HG02763 (cell line): ENCODE measurements at regions not wholly inside any gene's neighbourhood (a gene's known extent, or its start where the extent isn't known, plus 50 kb on each side); places are given as distances from the start of the nearest gene placed in this dataset.
A peak's percentile ranks its signal among the peaks of the same experiment; 100 is the strongest.

ENCODE experiments used
- ATAC-seq: cut with Tn5 transposase; IDR thresholded peaks from one replicate; pipeline ENCODE4 v1.9.1; 2021; ENCODE audit warnings: mild to moderate bottlenecking, moderate library complexity; ENCODE audit not compliant: unreplicated experiment

GRCh38 chr10:108812296-108812695 lies 1111.0 kb downstream of the XPNPEP1 start:
- no peak for ATAC-seq

DNA sequence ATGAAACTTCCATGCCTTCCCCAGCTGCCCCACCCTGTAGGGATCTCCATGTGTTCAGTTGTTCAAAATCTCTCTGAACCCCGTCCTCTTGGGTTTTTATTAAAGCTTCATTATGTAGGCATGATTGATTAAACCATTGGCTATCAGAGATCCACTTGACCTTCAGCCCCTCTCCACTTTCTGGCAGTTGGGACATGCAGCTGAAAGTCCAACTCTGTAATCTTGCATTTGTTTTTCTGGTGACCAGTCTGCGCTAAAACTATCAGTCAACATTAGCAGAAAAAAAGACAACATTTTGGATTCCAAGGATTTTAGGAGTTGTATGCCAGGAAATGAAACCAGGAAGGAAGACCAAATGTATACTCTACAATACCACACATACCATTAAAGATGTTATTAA lies 1115.1 kb downstream of the XPNPEP1 start:
- no peak for ATAC-seq

- ATAC-seq = no peak
Measured at GRCh38 chr10:108801775-108802517, 1121.4 kb downstream of the XPNPEP1 start.

- ATAC-seq = no peak
Measured at GRCh38 chr10:108801220-108801619, 1122.1 kb downstream of the XPNPEP1 start.

DNA sequence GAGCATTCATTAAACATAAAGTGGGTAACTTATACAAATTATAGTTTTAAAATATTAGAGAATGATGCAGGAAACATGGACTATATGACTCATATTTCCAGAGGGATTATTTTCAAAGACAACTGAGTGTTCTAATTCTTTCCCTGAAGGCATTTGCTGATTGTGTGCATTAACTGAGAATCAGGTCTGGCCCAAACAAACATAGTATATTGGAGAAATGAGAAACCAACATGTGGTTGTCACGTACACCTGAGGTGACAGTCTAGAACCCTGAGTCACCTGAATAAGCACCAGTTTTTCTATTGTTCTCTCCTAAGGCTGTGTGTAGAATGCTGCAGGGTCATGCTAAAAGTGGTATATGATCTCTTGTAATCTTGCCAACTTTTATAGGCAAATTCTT lies 1125.7 kb downstream of the XPNPEP1 start:
- no peak for ATAC-seq

- ATAC-seq = no peak
Measured at GRCh38 chr10:108791794-108792474, 1131.4 kb downstream of the XPNPEP1 start.

GRCh38 chr10:108791030-108791429 lies 1132.3 kb downstream of the XPNPEP1 start:
- no peak for ATAC-seq

DNA sequence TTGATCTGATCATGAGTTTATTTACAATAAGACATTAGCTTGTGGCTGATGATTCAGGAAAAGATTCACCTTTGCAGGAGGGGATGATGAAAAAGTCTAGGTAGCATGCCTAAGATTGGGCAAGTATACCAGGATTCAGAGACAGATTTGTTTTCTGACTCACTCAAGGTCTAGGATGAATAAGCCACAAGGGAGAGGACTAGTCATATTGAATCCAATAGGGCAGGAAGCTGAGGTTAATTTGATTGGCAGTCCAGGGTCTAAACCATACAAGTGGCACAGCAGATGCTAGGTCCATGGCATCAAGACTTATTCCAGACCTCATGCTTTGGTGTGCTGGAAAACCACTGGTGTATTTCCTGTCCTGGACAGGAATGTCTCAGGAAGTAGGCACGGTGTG lies 1133.4 kb downstream of the XPNPEP1 start:
- peak; percentile 66 for ATAC-seq

- no peak for ATAC-seq
Measured at GRCh38 chr10:108789336-108789735, 1134.0 kb downstream of the XPNPEP1 start.

- no peak for ATAC-seq
Measured at GRCh38 chr10:108788891-108789290, 1134.4 kb downstream of the XPNPEP1 start.

- no peak for ATAC-seq
Measured at GRCh38 chr10:108787932-108788331, 1135.4 kb downstream of the XPNPEP1 start.

GRCh38 chr10:108785011-108785410 lies 1138.3 kb downstream of the XPNPEP1 start:
- ATAC-seq = no peak

- no peak for ATAC-seq
Measured at GRCh38 chr10:108784534-108784933, 1138.8 kb downstream of the XPNPEP1 start.

DNA sequence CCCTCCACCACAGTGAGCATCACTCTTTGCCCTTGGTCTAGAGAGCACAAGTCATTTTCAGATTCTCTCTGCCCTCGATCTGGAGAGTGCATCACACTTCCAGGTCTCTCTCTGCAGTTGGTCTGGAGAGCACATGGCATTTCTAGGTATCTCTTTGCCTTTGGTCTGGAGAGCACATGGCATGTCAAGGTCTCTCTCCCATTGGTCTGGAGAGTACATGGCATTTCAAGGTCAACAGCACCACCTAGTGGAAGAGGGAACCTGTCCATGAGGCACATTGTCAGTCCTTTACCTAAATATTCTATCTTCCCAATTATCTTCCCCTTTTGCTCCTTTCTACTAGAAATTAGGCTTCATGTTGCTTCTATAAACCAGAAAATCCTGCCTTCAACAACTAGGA lies 1139.4 kb downstream of the XPNPEP1 start:
- ATAC-seq = peak; percentile 56

GRCh38 chr10:108782411-108782810 lies 1140.9 kb downstream of the XPNPEP1 start:
- ATAC-seq = no peak

DNA sequence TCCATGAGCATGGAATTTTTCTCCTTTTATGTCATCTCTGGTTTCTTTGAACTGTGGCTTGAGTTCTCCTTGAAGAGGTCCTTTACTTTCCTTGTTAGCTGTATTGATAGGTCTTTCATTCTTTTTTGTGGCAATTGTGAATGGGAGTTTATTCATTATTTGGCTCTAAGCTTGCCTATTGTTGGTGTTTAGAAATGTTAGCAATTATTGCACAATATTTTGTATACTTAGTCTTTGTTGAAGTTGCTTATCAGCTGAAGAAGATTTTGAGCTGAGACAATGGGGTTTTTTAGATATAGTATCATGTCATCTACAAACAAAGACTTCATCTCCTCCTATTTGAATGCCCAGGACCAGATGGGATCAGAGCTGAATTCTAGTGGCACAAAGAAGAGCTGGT lies 1143.8 kb downstream of the XPNPEP1 start:
- ATAC-seq = no peak

DNA sequence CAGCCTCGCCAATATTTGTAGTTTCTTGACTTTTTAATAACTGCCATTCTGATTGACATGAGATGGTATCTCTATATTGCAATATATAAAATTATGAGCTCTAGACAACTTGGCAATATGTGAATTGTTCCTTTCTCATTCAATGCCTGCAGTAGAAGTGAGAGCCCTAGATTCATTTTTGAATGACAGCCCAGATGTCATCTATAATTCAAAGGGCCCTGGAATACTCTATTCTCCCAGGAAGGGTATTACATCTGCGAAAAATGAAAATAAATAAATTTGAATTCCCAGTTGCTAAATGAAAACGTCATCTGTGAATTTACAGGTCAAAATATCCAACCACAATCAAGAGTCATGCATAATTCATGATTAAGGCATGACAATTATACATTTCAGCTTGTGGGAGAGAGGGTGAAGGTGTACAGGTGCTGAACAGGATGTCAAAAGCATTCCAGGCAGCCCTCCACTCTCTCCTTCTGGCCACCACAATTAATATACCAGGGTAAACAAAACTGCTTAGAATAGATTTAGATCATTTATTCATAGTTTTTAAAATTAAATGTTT lies 1147.3 kb downstream of the XPNPEP1 start:
- ATAC-seq = no peak

- no peak for ATAC-seq
Measured at GRCh38 chr10:108771106-108771505, 1152.2 kb downstream of the XPNPEP1 start.

- ATAC-seq = no peak
Measured at GRCh38 chr10:108765794-108766193, 1157.5 kb downstream of the XPNPEP1 start.

GRCh38 chr10:108757946-108758345 lies 1165.4 kb downstream of the XPNPEP1 start:
- no peak for ATAC-seq

DNA sequence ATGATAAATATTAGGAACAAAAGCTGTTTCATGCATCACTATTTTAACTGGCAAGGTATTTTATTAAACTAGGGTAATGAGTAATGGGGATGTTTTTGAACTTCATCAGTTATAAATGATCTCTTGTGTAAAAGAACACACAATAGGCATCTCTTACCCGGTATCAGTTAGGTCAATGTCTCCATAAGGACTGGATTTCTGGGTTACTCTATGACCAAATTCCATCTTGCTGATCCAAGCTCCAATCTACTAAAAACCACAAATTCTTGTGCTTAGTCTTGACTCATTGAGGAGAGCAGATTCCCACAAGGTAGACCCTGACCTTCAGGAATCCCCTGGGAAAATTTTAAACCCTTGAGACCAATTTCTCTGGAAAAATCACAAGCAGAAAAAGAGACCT lies 1167.7 kb downstream of the XPNPEP1 start:
- no peak for ATAC-seq

- no peak for ATAC-seq
Measured at GRCh38 chr10:108753326-108753725, 1170.0 kb downstream of the XPNPEP1 start.
